OCI-LY7 (cell line): ENCODE measurements at regions not wholly inside any gene's neighbourhood (a gene's known extent, or its start where the extent isn't known, plus 50 kb on each side); places are given as distances from the start of the nearest gene placed in this dataset.

Source experiments
- BruUV-seq: library from RNA; stranded (reverse); fragments of 400-500 nt; replicated peaks from 2 replicates; lab custom pipeline; 2021; lab: Mats Ljungman, UMichigan
- CTCF ChIA-PET: fragments of 300-600 bp; sonication (Branson Sonifier 250); formaldehyde crosslinking; loops from one replicate; lab custom pipeline; 2022; ENCODE audit warnings: antibody characterized with exemption; ENCODE audit not compliant: unreplicated experiment; lab: Charles Lee
- POLR2A ChIA-PET: fragments of 300-600 bp; sonication (Branson Sonifier 250); formaldehyde crosslinking; loops from one replicate; lab custom pipeline; 2022; ENCODE audit warnings: antibody characterized with exemption; lab: Charles Lee
- DNase-seq: peaks from one replicate; pipeline ENCODE4 v3.0.0-alpha.2; 2015; ENCODE audit warnings: low spot score
- H2AFZ ChIP-seq: fragments of 200-600 bp; sonication (generic), shearing (Covaris generic); 2 replicates; pipeline ENCODE4 v1.6.1; 2014; ENCODE audit warnings: mild to moderate bottlenecking, antibody characterized with exemption, low read length, moderate library complexity
- H3K27ac ChIP-seq: fragments of 200-600 bp; sonication (generic); 2 replicates; pipeline ENCODE4 v1.5.1; 2014; ENCODE audit warnings: mixed run types, low read depth, mild to moderate bottlenecking, moderate library complexity, low read length, inconsistent platforms; ENCODE audit not compliant: poor library complexity, severe bottlenecking
- H3K36me3 ChIP-seq: fragments of 200-600 bp; sonication (generic); 2 replicates; pipeline ENCODE4 v1.6.1; 2014; ENCODE audit warnings: mild to moderate bottlenecking, antibody characterized with exemption, low read length, moderate library complexity, mixed read lengths; ENCODE audit not compliant: insufficient read depth
- H3K4me1 ChIP-seq: fragments of 200-600 bp; sonication (generic); 2 replicates; pipeline ENCODE4 v1.5.1; 2014; ENCODE audit warnings: mild to moderate bottlenecking, low read length; ENCODE audit not compliant: insufficient read depth, poor library complexity, severe bottlenecking
- H3K4me2 ChIP-seq: fragments of 200-600 bp; sonication (generic); 2 replicates; pipeline ENCODE4 v1.6.1; 2014; ENCODE audit warnings: mild to moderate bottlenecking, low read length
- H3K4me3 ChIP-seq: fragments of 200-600 bp; sonication (generic); 2 replicates; pipeline ENCODE4 v1.5.1; 2014; ENCODE audit warnings: mild to moderate bottlenecking, low read depth, low read length; ENCODE audit not compliant: poor library complexity, severe bottlenecking
- H3K79me2 ChIP-seq: fragments of 200-600 bp; sonication (generic); 2 replicates; pipeline ENCODE4 v1.6.1; 2016; ENCODE audit warnings: low read depth, mild to moderate bottlenecking, low read length, moderate library complexity, mixed read lengths; ENCODE audit not compliant: insufficient read depth
- H3K9me2 ChIP-seq: fragments of 200-600 bp; sonication (generic); 2 replicates; pipeline ENCODE4 v1.6.1; 2016; ENCODE audit warnings: mild to moderate bottlenecking, low read length, mixed read lengths; ENCODE audit not compliant: insufficient read depth
- H3K9me3 ChIP-seq: fragments of 200-600 bp; sonication (generic); 2 replicates; pipeline ENCODE4 v1.6.1; 2014; ENCODE audit warnings: mild to moderate bottlenecking, mixed run types, low read length, mixed read lengths
- H4K20me1 ChIP-seq: fragments of 200-600 bp; sonication (generic); 2 replicates; pipeline ENCODE4 v1.6.1; 2014; ENCODE audit warnings: mild to moderate bottlenecking, antibody characterized with exemption, low read length, moderate library complexity, mixed read lengths; ENCODE audit not compliant: insufficient read depth
- EZH2phosphoT487 ChIP-seq: fragments of 200-600 bp; sonication (generic); IDR thresholded peaks from 2 replicates; pipeline ENCODE4 v1.6.1; 2018; ENCODE audit warnings: low read depth, borderline replicate concordance, mild to moderate bottlenecking, mixed run types, antibody characterized with exemption, low read length, moderate library complexity, mixed read lengths
- intact Hi-C: fragments of 100-400 bp; cut with micrococcal nuclease; formaldehyde crosslinking; loops from one replicate; pipeline ENCODE4 v1.10.0; 2022; ENCODE audit not compliant: unreplicated experiment
- TF ChIP-seq, protein P1 (sequence below): fragments of 200-600 bp; sonication (generic); conservative IDR thresholded peaks from 2 replicates; pipeline ENCODE4 v1.5.1; 2014; ENCODE audit warnings: mild to moderate bottlenecking, antibody characterized with exemption, low read length, moderate library complexity, mixed read lengths

DNA sequence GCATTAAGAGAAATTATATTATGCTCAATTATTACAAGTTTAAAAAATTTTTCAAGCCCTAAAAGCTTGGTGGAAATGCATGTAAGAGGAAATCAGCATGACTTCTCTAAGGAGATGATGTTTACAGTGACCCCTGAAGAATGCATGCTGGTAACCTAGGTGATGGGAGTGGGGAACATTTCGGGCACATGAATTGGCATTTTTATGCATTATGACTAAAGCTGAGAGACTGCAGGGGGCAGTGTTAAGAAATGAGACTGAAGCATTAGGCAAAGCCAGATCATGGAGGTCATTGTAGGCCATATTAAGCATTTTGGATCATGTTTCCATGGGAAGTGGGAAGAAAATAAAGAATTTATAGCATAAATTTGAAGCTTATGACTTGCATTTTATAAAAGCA is 421.3 kb downstream of the FAT4 start:
- H3K9me2 ChIP-seq = no peaks in the 10 kb centered on the region
- H3K4me2 ChIP-seq = no peak overlapping the region
- CTCF ChIA-PET = no interaction called here
- no peaks in the 10 kb centered on the region for H3K79me2 ChIP-seq
- H3K27ac ChIP-seq = no peak overlapping the region
- no peaks in the 10 kb centered on the region for H3K9me3 ChIP-seq
- H2AFZ ChIP-seq = no peak overlapping the region
- POLR2A ChIA-PET = no interaction called here
- TF ChIP-seq, protein P1, sequence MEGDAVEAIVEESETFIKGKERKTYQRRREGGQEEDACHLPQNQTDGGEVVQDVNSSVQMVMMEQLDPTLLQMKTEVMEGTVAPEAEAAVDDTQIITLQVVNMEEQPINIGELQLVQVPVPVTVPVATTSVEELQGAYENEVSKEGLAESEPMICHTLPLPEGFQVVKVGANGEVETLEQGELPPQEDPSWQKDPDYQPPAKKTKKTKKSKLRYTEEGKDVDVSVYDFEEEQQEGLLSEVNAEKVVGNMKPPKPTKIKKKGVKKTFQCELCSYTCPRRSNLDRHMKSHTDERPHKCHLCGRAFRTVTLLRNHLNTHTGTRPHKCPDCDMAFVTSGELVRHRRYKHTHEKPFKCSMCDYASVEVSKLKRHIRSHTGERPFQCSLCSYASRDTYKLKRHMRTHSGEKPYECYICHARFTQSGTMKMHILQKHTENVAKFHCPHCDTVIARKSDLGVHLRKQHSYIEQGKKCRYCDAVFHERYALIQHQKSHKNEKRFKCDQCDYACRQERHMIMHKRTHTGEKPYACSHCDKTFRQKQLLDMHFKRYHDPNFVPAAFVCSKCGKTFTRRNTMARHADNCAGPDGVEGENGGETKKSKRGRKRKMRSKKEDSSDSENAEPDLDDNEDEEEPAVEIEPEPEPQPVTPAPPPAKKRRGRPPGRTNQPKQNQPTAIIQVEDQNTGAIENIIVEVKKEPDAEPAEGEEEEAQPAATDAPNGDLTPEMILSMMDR = 0 out of 2 replicates have a peak, but pooled peaks have one; percentile 29
- TF ChIP-seq EZH2phosphoT487 = no peak
- H3K4me1 ChIP-seq = no peaks in the 10 kb centered on the region
- intact Hi-C loops = no loop called here
- DNase-seq = no peak
- no TSS peak for BruUV-seq
- no peaks in the 10 kb centered on the region for H4K20me1 ChIP-seq
- H3K36me3 ChIP-seq = no peaks in the 10 kb centered on the region
- H3K4me3 ChIP-seq = no peak overlapping the region

DNA sequence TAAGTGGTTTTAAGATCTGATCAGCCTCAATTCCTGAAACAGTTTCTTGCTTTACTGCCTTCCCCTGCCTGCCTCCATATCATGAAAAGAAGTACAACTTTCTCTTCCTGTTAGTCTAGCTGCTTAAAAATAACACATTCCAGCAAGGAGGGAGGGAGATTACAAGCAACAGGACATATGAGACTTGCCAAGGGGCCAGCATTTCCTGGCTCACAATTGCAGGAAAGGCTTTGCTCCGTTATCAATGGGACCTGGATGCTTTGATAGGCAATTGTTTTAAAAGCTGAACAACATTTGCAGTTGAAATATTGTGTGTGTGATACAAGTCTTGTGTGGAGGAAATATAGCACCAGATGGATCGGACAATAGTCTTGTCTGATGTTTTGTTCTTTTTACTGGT is 425.0 kb downstream of the FAT4 start:
- Histone ChIP-seq H3K4me1 (no peaks in the 10 kb centered on the region), H3K79me2 (no peaks in the 10 kb centered on the region), H3K9me2 (no peaks in the 10 kb centered on the region), H3K4me2 (no peak overlapping the region), H3K4me3 (no peak overlapping the region), H2AFZ (no peak overlapping the region), H3K27ac (no peak overlapping the region), H3K36me3 (no peaks in the 10 kb centered on the region), H4K20me1 (no peaks in the 10 kb centered on the region), H3K9me3 (no peaks in the 10 kb centered on the region)
- no TSS peak for BruUV-seq
- DNase-seq = no peak
- ChIA-PET POLR2A (no interaction called here), CTCF (no interaction called here)
- intact Hi-C loops = loop anchor here (5.0 kb wide), 1 partner anchor 427 kb away; the partner anchor contains the start of gene FAT4
- TF ChIP-seq, protein P1 = no peak
- no peak for TF ChIP-seq EZH2phosphoT487

DNA sequence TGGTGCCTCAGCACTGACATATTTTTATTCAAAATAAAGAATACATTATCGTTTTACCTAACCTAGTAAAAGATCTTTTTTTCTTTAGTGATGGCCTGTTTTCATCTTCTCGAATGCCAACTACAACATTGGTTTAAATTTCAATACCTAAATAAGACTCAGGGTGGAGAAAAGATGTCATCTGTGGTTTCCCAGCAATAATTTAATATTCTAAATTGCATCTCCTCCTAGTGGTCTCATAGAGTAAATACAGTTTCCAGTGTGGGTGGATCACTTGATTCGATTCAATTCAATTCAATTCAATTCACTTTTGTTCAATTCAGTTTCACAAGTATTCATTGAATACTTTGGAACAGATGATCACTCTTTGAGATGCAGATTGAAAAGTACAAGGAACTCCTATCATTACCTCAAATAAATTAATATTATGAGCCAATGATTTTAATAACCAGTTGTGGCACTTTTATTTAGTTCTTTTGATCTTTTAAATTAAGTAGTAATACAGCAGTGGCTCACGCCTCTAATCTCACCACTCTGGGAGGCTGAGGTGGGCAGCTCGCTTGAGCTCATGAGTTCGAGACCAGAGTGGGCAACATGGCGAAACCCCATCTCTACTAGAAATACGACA is 427.2 kb downstream of the FAT4 start:
- H2AFZ ChIP-seq = no peak overlapping the region
- peak; percentile 7 for DNase-seq
- H3K36me3 ChIP-seq = no peaks in the 10 kb centered on the region
- no peaks in the 10 kb centered on the region for H3K9me2 ChIP-seq
- H3K27ac ChIP-seq = no peak overlapping the region
- TF ChIP-seq, protein P1 = peak; percentile 77
- TF ChIP-seq EZH2phosphoT487 = no peak
- H3K4me3 ChIP-seq = no peak overlapping the region
- CTCF ChIA-PET = no interaction called here
- POLR2A ChIA-PET = no interaction called here
- no peaks in the 10 kb centered on the region for H3K4me1 ChIP-seq
- no peaks in the 10 kb centered on the region for H4K20me1 ChIP-seq
- no TSS peak for BruUV-seq
- H3K4me2 ChIP-seq = no peak overlapping the region
- intact Hi-C loops = loop anchor here (5.0 kb wide), 1 partner anchor 430 kb away; the partner anchor contains the start of gene FAT4
- H3K79me2 ChIP-seq = no peaks in the 10 kb centered on the region
- H3K9me3 ChIP-seq = no peaks in the 10 kb centered on the region
